ENCODE measurements at regions not wholly inside any gene's neighbourhood (a gene's known extent, or its start where the extent isn't known, plus 50 kb on each side); places are given as distances from the start of the nearest gene placed in this dataset.

GRCh38 chr3:31176045-31176444 lies 281.6 kb upstream of the GADL1 start:
- Histone ChIP-seq H3K9me2 (ENCODE audit: insufficient read depth) (no peaks in the 10 kb centered on the region), H3K27me3 (ENCODE audit: insufficient read depth, low read length) (no peaks in the 10 kb centered on the region), H2AFZ (ENCODE audit: low read depth, low read length, poor library complexity, severe bottlenecking) (no peak overlapping the region), H3K9me3 (ENCODE audit: control insufficient read depth in 1 of 2, insufficient read depth in 1 of 2, low read depth in 1 of 2, low read length in 2 of 2) (no peaks in the 10 kb centered on the region), H3K27ac (ENCODE audit: low read depth, low read length) (no peak overlapping the region), H4K20me1 (ENCODE audit: insufficient read depth) (no peaks in the 10 kb centered on the region), H3K4me3 (replicated peaks in 1 of 2; ENCODE audit: low read depth in 1 of 2, low read length in 2 of 2) (no peak overlapping the region), H3K4me2 (ENCODE audit: low read length) (no peak overlapping the region), H3K79me2 (ENCODE audit: insufficient read depth, low read length) (no peaks in the 10 kb centered on the region), H3K9ac (ENCODE audit: low read length) (no peak overlapping the region), H3K36me3 (ENCODE audit: control insufficient read depth in 1 of 2, insufficient read depth in 2 of 2, low read length in 2 of 2) (no peaks in the 10 kb centered on the region), H3K4me1 (ENCODE audit: control insufficient read depth in 1 of 2, insufficient read depth in 2 of 2, low read length in 2 of 2) (no peaks in the 10 kb centered on the region)
- TF ChIP-seq SP1 (IDR thresholded peaks at IDR 0.05; ENCODE audit: low read depth) (no peak), RAD21 (IDR thresholded peaks at IDR 0.05; ENCODE audit: low read depth) (no peak), SIN3A (IDR thresholded peaks at IDR 0.05; ENCODE audit: low read depth) (no peak), FOSL1 (IDR thresholded peaks at IDR 0.05; ENCODE audit: low read depth) (no peak), CBX3 (IDR thresholded peaks at IDR 0.05; ENCODE audit: low read depth) (no peak), EZH2phosphoT487 (IDR thresholded peaks at IDR 0.05; ENCODE audit: borderline replicate concordance) (no peak), ZBTB33 (IDR thresholded peaks at IDR 0.05; ENCODE audit: extremely low read depth, insufficient replicate concordance, low read length) (no peak), REST (IDR thresholded peaks at IDR 0.05; ENCODE audit: low read depth) (no peak)
- intact Hi-C loops (cut with micrococcal nuclease): no loop called here
- ATAC-seq: no peak
- no TSS peak for BruUV-seq (replicated peaks)
- DNase-seq (ENCODE audit: low read depth, low spot score): no peak
- CTCF ChIA-PET: no interaction called here
- RAD21 ChIA-PET (ENCODE audit: low non-redundant PET in 1 of 2, low total read pairs in 2 of 2, uncharacterized antibody in 2 of 2, unreplicated experiment in 2 of 2): no interaction called here
- POLR2A ChIA-PET: no interaction called here

All from HCT116 (cell line).